IPS-18c (cell line): ENCODE measurements at regions not wholly inside any gene's neighbourhood (a gene's known extent, or its start where the extent isn't known, plus 50 kb on each side); places are given as distances from the start of the nearest gene placed in this dataset.
"Not testable (repeated sequence)": the region's sequence is repeated elsewhere in the genome, so short reads cannot be mapped to it uniquely, and the experiment has no call there.

Source experiments
- H3K4me3 ChIP-seq: 2 replicates; pipeline ENCODE4 v1.7.0; 2013; ENCODE audit warnings: low read depth, mild to moderate bottlenecking, low read length, moderate library complexity; ENCODE audit not compliant: insufficient read depth
- H3K9me3 ChIP-seq: one replicate; pipeline ENCODE4 v1.6.1; 2013; ENCODE audit warnings: mild to moderate bottlenecking, low read length, moderate library complexity; ENCODE audit not compliant: control insufficient read depth, insufficient read depth

DNA sequence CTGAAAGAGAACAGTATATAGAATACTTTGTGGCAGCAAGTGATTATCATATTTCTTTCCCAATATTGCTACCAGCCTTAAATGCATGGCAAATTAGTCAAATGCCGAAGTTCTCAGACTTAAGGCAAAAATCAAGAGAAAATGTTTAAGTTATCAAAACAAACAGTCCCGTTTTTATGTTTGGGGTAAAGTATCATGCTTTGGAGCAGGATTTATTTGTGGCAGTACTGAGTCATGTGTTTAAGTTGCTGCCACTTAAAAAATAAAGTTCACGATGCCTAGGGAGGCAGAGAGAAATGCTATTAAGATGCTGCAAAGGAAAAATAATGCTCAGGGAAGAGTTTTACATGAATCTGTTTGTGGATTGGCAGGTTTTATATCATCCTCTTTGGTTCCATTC is 417.4 kb upstream of the MDFIC2 start:
- H3K9me3 ChIP-seq: no peaks in the 10 kb centered on the region
- H3K4me3 ChIP-seq: no peak overlapping the region

DNA sequence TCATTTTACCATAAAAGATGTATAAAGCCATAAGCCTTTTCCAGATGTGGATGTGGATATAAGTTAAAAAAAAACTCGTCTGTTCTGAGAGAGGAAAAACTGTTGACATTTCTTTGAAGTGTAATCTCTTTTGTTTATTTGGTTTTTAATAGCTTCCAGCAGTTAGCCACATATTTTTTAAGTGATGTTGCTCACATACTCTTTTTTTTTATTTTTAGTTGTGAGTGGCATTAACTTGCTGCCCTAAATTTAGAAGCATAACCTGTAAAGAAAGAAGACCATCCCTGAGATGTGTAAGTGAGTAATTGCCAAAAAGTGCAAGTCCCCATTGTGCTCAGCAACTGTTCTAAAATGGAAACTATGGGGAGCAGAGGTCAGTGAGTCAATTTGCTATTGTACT is 415.9 kb upstream of the MDFIC2 start:
- Histone ChIP-seq H3K4me3 (no peak overlapping the region), H3K9me3 (no peaks in the 10 kb centered on the region)

DNA sequence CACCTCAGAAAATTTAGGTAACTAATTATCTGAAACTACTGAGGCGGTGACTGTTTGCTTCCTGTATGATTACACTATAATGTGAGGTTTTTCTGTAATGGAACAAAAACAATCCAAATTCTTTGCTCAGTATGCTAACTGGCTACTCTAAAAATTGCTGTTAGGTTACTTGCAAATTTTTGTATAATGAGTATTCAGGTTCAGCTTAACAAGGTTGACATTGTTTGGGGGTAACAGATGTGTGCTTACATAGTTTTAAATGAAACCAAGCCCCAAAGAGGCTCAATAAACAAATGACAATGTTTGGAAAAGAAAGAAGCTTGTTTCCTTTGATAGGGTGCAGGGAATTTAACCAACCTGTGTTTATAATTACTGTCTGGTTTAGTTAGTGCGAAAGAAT is 414.5 kb upstream of the MDFIC2 start:
- Histone ChIP-seq H3K4me3 (no peak overlapping the region), H3K9me3 (no peaks in the 10 kb centered on the region)

DNA sequence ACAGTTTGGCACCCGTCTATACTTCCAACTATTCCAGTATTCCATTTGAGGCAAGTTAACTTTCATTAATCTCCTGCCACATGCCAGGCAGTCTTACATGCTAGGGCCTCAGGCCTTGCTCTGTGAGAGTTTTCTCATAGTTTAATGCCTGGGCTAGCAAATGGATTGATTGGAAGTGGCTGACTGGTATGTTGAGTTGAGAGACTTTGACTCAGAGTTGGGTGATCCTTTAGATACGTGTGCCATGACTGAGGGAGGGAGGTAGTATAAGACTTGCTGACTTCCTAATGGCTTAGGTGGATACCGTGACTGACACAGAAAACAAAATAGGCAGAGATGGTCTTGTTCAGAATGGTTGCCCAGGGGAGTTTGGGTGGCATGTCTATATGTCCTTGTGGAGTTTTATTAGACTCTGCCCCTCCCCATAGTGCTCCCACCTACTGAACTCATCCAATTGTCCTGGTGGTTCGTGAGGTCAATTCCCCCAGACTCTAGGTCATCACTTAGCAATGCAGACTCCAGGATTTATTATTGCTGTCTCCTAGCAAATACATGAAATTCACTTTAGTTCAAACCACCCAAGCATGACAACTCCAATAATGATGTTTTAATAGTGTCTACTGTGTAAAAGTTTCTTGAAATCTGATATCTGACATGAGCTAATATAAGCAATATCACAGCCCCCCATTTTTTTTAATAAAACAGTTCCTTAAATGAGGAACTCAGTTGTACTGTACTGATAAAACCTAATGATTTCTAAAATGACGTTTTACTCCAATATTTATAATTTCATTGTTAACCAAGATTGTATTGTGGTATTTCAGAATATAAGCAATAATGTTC is 413.9 kb upstream of the MDFIC2 start:
- Histone ChIP-seq H3K4me3 (no peak overlapping the region), H3K9me3 (no peaks in the 10 kb centered on the region)

DNA sequence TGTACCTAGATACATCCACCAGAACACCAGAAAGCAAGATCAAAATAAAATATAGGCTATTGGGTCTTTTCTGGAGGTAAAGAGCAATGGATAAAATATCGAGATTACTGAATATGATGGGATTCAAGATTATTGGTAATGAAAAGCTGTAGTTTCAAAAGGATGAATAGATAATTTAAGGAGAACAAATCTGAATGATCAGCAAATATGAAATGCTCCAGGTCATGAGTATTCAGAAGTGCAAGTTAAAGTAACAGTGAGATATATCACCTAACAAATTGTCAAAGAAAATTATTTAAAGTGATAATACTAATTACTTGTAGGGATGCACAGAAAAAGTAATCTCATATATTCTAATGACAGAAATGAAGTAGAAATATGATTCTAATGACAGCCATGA is 409.6 kb upstream of the MDFIC2 start:
- H3K9me3 ChIP-seq: no peaks in the 10 kb centered on the region
- H3K4me3 ChIP-seq: no peak overlapping the region

DNA sequence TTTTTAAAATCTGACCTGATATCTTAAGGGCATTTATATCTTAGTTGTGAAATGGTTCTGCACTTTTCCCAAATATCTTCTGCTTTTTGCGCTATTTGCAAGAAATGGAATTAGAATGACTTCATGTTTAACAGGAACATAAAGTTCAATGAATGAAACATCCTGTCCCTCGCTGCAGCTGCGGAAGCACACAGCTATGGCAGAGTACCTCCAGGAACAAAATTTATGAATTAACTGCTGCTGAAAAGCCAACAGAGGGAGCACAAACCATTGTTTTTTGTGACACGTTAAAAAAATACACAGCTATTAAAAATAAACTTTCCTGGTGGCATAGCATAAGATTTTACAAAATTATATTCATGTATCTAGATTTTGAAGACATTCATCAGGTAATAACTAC is 404.4 kb upstream of the MDFIC2 start:
- Histone ChIP-seq H3K9me3 (peaks cover 6% of the 10 kb centered on the region), H3K4me3 (no peak overlapping the region)

DNA sequence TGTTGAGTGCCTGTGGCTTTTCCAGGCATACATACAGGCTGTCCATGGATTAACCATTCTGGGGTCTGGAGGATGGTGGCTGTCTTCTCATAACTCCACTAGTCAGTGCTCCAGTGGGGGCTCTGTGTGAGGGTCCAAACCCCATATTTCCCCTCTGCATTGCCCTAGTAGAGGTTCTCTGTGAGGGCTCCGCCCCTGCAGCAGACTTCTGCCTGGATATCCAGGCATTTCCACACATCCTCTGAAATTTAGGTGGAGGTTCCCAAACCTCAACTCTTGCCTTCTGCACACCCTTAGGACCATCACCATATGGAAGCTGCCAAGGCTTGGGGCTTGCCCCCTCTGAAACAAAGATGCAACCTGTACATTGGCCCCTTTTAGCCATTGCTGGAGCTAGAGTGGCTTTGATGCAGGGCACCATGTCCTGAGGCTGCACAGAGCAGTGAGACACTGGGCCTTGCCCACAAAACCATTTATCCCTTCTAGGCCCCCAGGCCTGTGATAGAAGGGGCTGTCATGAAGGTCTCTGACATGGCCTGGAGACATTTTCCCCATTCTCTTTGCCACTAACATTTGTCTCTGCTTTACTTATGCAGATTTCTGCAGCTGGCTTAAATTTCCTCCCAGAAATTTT is 400.1 kb upstream of the MDFIC2 start:
- Histone ChIP-seq H3K9me3 (peaks cover 8% of the 10 kb centered on the region), H3K4me3 (no peak overlapping the region)

DNA sequence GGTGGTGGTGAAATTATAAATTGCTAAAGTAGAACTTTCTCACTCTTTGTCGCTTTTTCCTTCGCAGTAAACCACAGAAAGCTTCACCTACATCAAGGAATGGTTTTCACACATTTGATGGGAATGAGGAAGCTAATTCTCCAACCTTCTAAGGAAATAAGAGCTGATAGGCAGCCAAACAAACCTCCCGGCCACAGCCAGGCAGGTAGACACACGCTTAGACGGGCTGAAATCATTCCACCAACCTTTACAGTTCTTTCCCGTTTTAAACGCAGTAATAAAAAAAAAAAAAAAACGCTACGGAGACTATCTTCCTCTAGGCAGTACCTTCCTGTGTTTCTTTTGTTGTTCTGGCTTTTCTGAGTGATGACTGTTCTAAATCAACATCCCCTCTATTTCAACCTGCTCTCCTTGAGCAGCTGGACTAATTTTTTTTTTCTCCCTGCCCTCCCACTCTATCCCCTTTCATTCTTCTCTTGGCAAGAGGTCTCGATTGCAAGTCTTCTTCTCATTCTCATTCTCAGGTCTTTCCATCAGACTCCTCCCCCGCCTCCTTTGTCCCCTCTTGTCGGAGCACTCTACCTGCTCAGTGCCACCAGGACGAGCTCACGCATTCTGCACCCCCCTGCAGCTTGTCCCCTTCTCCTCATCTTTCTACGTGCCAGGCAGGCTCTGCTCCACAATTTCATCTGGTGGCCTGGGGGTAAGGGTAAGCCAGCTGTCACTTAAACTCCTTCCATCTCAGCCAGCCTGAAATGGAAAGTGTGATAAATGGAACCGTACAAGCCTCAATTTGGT is 391.1 kb upstream of the MDFIC2 start:
- H3K4me3 ChIP-seq: no peak overlapping the region

DNA sequence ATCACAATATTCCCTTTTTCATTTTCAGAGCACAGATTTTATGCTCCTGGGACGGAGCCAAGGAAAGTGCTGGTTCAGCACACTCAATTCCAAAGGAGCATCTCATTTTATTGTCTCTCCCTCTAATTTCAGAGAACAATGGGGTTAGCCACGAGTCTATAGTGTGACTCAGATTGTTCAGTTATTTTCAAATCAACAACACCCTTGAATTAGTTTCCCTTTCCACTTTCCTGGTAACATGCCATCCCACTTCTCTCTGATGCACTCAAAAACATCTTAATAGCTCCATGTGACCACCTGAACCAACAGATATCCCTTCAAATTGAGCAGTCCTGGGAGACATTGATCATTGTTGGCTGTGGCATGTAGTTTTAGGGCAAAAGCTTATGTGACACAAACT is 389.7 kb upstream of the MDFIC2 start:
- no peaks in the 10 kb centered on the region for H3K9me3 ChIP-seq
- no peak overlapping the region for H3K4me3 ChIP-seq

More for the DNA sequence above, 391.1 kb upstream of the MDFIC2 start:
- H3K9me3 ChIP-seq: no peaks in the 10 kb centered on the region

DNA sequence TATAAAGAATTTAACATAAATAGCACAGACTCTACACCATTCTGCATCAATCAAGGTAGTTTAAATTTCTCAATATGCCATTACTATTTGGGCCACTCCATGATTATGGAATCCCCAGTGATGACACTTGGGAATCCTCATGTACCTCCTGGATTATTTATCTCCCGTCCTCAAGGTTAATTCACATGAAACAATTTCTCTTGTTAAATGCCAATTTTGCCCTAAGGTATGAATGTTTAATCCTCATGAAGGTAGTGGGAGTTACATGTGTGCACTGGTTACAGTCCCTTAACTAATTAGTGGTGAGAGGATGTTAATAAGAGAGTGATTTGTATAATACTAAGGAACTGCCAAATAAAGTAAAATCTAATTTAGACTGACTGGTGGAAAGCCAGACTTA is 372.3 kb upstream of the MDFIC2 start:
- peaks cover 4% of the 10 kb centered on the region for H3K9me3 ChIP-seq
- H3K4me3 ChIP-seq: no peak overlapping the region

DNA sequence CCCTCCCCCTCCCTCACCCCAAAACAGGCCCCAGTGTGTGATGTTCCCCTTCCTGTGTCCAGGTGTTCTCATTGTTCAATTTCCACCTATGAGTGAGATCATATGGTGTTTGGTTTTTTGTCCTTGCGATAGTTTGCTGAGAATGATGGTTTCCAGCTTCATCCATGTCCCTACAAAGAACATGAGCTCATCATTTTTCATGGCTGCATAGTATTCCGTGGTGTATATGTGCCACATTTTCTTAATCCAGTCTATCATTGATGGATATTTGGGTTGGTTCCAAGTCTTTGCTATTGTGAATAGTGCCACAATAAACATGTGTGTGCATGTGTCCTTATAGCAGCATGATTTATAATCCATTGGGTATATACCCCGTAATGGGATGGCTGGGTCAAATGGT is 363.4 kb upstream of the MDFIC2 start:
- not testable (repeated sequence) for H3K9me3 ChIP-seq, H3K4me3 ChIP-seq

DNA sequence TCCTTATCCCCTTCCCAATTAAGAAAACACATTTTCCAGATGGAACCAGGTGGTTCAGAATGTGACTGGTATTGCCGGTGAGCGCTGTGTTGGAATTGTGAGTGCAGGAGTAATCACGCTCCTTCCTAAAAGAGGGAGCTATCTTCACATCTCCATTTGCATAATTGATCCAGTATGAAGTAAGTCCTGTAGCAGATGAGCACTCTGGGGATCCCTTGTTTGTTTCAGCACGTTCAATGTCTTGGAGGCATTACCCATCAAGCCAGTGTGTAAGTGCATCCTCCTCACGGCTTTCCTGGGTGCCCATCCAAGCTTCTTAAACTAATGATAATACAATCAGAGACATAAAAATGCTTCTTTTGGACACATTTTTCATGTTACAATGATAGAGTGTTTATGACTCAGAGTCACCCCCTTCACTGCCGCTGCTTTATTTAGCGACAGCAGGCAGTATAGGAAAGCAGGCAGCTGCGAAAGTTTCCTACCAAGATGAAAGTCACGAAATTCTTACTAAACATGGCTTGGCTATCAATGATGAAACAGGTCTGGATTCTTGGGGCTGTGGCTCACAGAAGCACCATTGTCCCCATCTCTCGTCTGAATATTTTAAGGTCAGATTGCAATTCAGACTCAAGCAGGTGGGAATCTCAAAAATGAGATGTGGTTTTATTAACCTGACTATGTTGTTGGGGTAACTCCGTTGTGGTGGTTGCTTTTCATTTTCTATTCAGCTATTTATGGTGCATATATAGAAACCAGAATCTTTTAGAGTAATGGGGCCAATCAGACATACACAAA is 346.3 kb upstream of the MDFIC2 start:
- Histone ChIP-seq H3K9me3 (no peaks in the 10 kb centered on the region), H3K4me3 (no peak overlapping the region)

DNA sequence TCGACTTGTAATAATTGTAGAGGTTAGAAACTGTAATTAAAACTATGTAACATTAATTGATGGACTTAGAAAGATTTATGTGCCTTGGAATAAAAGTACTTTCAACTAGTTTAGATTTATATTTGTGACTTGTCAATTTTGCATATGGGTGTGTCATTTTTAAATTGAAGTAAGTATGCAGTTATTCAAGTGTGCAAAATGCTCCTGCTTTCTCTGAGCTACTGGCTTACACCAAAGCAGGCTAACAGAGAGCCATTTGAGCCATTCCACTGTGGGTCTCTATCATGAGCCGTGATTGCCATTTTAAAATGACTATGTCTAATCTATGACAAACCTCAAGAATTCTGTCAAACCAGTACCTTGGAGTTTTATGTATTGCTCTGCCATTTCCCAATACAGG is 345.0 kb upstream of the MDFIC2 start:
- Histone ChIP-seq H3K9me3 (no peaks in the 10 kb centered on the region), H3K4me3 (no peak overlapping the region)

DNA sequence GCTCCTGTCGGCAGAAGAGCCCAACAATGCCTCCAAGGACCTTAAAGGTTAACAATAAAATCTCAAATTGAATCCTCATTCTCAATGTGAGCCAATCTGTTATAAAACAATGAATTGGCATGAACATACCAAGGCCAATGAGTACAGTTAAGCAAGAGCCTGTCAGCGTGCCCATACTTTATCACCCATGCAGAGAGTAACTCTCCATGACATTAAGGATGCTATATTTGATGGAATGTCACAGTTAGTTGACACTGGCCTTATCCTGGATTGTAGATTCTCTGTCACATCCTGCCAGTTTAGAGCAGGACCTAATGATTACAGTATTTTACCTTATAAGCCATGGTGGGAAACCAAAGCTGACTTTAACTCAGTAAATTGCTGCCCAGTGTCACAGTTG is 335.4 kb upstream of the MDFIC2 start:
- H3K4me3 ChIP-seq: no peak overlapping the region

DNA sequence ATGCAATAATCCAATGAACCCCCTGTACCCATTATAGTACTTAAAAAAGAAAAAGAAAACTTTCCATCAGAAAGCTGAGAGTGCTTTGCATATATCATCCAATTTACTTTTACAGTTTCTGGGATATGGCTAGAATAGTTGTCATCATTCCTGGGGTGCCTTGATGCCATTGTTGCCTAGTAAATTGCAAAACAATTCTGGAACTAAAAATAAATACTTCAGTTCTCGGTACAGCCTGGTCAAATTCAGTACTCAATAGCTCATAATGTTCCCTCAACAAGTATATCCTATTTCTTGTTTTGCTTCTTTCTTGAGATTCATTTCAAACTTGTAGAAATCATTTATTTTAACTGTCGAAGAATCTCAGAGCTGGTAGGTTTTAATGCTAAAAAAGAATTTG is 334.7 kb upstream of the MDFIC2 start:
- no peaks in the 10 kb centered on the region for H3K9me3 ChIP-seq

More for the DNA sequence above, 335.4 kb upstream of the MDFIC2 start:
- no peaks in the 10 kb centered on the region for H3K9me3 ChIP-seq

DNA sequence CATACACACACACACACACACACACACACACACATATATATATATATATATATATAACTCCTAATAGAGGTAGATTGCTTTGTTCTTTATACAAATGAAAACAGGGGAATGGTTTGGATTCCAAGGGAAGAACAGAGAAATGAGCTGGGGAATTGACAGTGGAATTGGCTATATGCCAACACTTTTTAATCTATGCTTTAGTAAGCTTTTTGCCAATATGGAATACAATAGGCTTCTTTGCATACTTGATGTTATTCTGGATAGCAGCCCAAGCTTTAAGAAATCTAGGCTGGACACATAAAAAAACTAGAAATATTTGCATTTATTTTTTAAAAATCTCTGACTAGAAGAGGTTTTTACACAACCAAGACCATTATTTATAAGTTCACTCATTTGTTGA is 334.2 kb upstream of the MDFIC2 start:
- Histone ChIP-seq H3K9me3 (no peaks in the 10 kb centered on the region), H3K4me3 (no peak overlapping the region)

More for the DNA sequence above, 334.7 kb upstream of the MDFIC2 start:
- H3K4me3 ChIP-seq: no peak overlapping the region

DNA sequence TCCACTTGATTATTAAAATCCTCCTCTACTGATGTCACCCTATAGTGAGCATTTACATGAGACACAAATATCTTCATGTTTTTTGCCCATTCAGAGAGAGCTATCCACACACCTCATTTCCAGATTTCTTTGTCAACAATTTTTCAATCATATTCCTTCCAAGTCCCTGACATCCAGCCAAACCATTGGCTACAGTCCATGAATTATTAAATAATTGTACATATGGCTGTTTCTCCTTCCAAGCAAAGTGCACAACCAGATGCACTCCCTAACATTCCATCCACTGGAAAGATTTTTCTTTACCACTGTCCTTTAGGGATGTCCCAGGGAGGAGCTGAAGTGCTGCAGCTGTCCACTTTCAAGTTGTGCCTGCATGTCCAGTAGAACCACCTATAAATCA is 328.0 kb upstream of the MDFIC2 start:
- no peaks in the 10 kb centered on the region for H3K9me3 ChIP-seq

More for the DNA sequence above, 328.0 kb upstream of the MDFIC2 start:
- H3K4me3 ChIP-seq: no peak overlapping the region
